GM18505 (cell line): ENCODE measurements at regions not wholly inside any gene's neighbourhood (a gene's known extent, or its start where the extent isn't known, plus 50 kb on each side); places are given as distances from the start of the nearest gene placed in this dataset.

Source experiments
- ATAC-seq: cut with Tn5 transposase; IDR thresholded peaks from one replicate; pipeline ENCODE4 v1.9.1; 2021; ENCODE audit not compliant: unreplicated experiment
- POLR2A ChIP-seq: IDR thresholded peaks from 4 replicates; pipeline ENCODE4 v1.6.1; 2011; ENCODE audit warnings: borderline replicate concordance; ENCODE audit not compliant: insufficient read depth, insufficient read length; ENCODE audit errors: extremely low read depth

GRCh38 chr7:112897839-112898431 lies 107.7 kb upstream of the TMEM168 start:
- no peak for ATAC-seq
- TF ChIP-seq POLR2A = no peak

- no peak for TF ChIP-seq POLR2A
Measured at GRCh38 chr7:112896026-112896601, 105.9 kb upstream of the TMEM168 start.

GRCh38 chr7:112892263-112892662 lies 102.1 kb upstream of the TMEM168 start:
- TF ChIP-seq POLR2A = no peak
- no peak for ATAC-seq

More at GRCh38 chr7:112896026-112896601, 105.9 kb upstream of the TMEM168 start:
- ATAC-seq = no peak

- TF ChIP-seq POLR2A = no peak
Measured at GRCh38 chr7:112891698-112892097, 101.5 kb upstream of the TMEM168 start.

GRCh38 chr7:112889834-112890438 lies 99.7 kb upstream of the TMEM168 start:
- no peak for TF ChIP-seq POLR2A
- ATAC-seq = no peak

More at GRCh38 chr7:112891698-112892097, 101.5 kb upstream of the TMEM168 start:
- ATAC-seq = no peak

- no peak for ATAC-seq
- TF ChIP-seq POLR2A = no peak
Measured at GRCh38 chr7:112889268-112889667, 99.1 kb upstream of the TMEM168 start.

- no peak for ATAC-seq
- TF ChIP-seq POLR2A = no peak
Measured at GRCh38 chr7:112888781-112889180, 98.6 kb upstream of the TMEM168 start.

- no peak for TF ChIP-seq POLR2A
- no peak for ATAC-seq
Measured at GRCh38 chr7:112887976-112888375, 97.8 kb upstream of the TMEM168 start.

GRCh38 chr7:112887337-112887736 lies 97.1 kb upstream of the TMEM168 start:
- no peak for TF ChIP-seq POLR2A
- no peak for ATAC-seq

GRCh38 chr7:112886208-112886607 lies 96.0 kb upstream of the TMEM168 start:
- no peak for TF ChIP-seq POLR2A
- no peak for ATAC-seq

- no peak for TF ChIP-seq POLR2A
- ATAC-seq = no peak
Measured at GRCh38 chr7:112882991-112883390, 92.8 kb upstream of the TMEM168 start.

- no peak for TF ChIP-seq POLR2A
- ATAC-seq = no peak
Measured at GRCh38 chr7:112882511-112882910, 92.3 kb upstream of the TMEM168 start.

- ATAC-seq = no peak
- TF ChIP-seq POLR2A = no peak
Measured at GRCh38 chr7:112882022-112882421, 91.8 kb upstream of the TMEM168 start.

GRCh38 chr7:112880818-112881418 lies 90.7 kb upstream of the TMEM168 start:
- ATAC-seq = no peak
- TF ChIP-seq POLR2A = no peak

GRCh38 chr7:112877691-112878460 lies 87.7 kb upstream of the TMEM168 start:
- no peak for TF ChIP-seq POLR2A
- ATAC-seq = no peak
